HCT116 (cell line): ENCODE measurements at regions not wholly inside any gene's neighbourhood (a gene's known extent, or its start where the extent isn't known, plus 50 kb on each side); places are given as distances from the start of the nearest gene placed in this dataset.

ENCODE experiments used
- ATAC-seq: fragments of 200-7000 bp; cut with Tn5 transposase; 2 replicates; pipeline ENCODE4 v1.9.1; 2020; ENCODE audit warnings: mild to moderate bottlenecking, moderate library complexity
- BruUV-seq: library from RNA; stranded (reverse); fragments of 400-500 nt; replicated peaks from 2 replicates; lab custom pipeline; 2021; lab: Mats Ljungman, UMichigan
- CTCF ChIA-PET: fragments of 300-600 bp; sonication (Branson Sonifier 250); formaldehyde crosslinking; loops from one replicate; lab custom pipeline; 2021; ENCODE audit warnings: antibody characterized with exemption; lab: Charles Lee
- POLR2A ChIA-PET: fragments of 300-600, 350-600 bp; sonication (Branson Sonifier 250); formaldehyde crosslinking; loops from one replicate; lab custom pipeline; 2021; ENCODE audit warnings: antibody characterized with exemption; lab: Charles Lee
- RAD21 ChIA-PET, 2 experiments: fragments of 300-600 bp; sonication (Branson Sonifier 250); formaldehyde crosslinking; loops; one replicate each; lab custom pipeline; 2023; ENCODE audit warnings: low total read pairs in 2 of 2; ENCODE audit not compliant: uncharacterized antibody in 2 of 2, unreplicated experiment in 2 of 2, low non-redundant PET in 1 of 2; lab: Charles Lee
- DNase-seq: peaks from one replicate; pipeline ENCODE4 v3.0.0-alpha.2; 2010; ENCODE audit warnings: low read depth, low spot score
- H2AFZ ChIP-seq: fragments of 200-600 bp; shearing (Covaris generic), sonication (generic); 2 replicates; pipeline ENCODE4 v1.6.1; 2017; ENCODE audit warnings: low read depth, mixed run types, mixed read lengths, antibody characterized with exemption, low read length; ENCODE audit not compliant: poor library complexity, severe bottlenecking
- H3K27ac ChIP-seq: 2 replicates; pipeline ENCODE4 v1.5.1; 2012; ENCODE audit warnings: low read depth, low read length
- H3K27me3 ChIP-seq: fragments of 200-600 bp; sonication (generic); 2 replicates; pipeline ENCODE4 v1.6.1; 2016; ENCODE audit warnings: mixed run types, low read length, mixed read lengths; ENCODE audit not compliant: insufficient read depth
- H3K36me3 ChIP-seq, 2 experiments: fragments of 200-500 bp in 1 of 2; fragments of 200-600 bp in 1 of 2; sonication (Bioruptor generic) in 1 of 2; sonication (generic) in 1 of 2; 2 replicates each; pipeline versions ENCODE4 v1.5.1 to v1.6.1; 2014 to 2016; ENCODE audit warnings: low read length in 2 of 2, inconsistent platforms in 1 of 2, mixed read lengths in 1 of 2, mixed run types in 1 of 2; ENCODE audit not compliant: insufficient read depth in 2 of 2, control insufficient read depth in 1 of 2
- H3K4me1 ChIP-seq, 2 experiments: fragments of 200-600 bp in 1 of 2; sonication (generic) in 1 of 2; 2 replicates each; pipeline versions ENCODE4 v1.5.1 to v1.6.1; 2012 to 2017; ENCODE audit warnings: low read length in 2 of 2, inconsistent platforms in 1 of 2, mild to moderate bottlenecking in 1 of 2, mixed read lengths in 1 of 2, mixed run types in 1 of 2, moderate library complexity in 1 of 2; ENCODE audit not compliant: insufficient read depth in 2 of 2, control insufficient read depth in 1 of 2
- H3K4me2 ChIP-seq: fragments of 200-600 bp; sonication (generic); 2 replicates; pipeline ENCODE4 v1.6.1; 2017; ENCODE audit warnings: mixed run types, low read length, mixed read lengths
- H3K4me3 ChIP-seq, 2 experiments: fragments of 200-600 bp in 1 of 2; sonication (generic) in 1 of 2; replicated peaks in 1 of 2; 2 replicates each; pipeline ENCODE4 v1.5.1; 2011 to 2016; ENCODE audit warnings: low read length in 2 of 2, control low read depth in 1 of 2, low read depth in 1 of 2, mild to moderate bottlenecking in 1 of 2, mixed read lengths in 1 of 2, mixed run types in 1 of 2
- H3K79me2 ChIP-seq: fragments of 200-600 bp; sonication (generic); 2 replicates; pipeline ENCODE4 v1.6.1; 2017; ENCODE audit warnings: mild to moderate bottlenecking, mixed run types, low read length, moderate library complexity, mixed read lengths; ENCODE audit not compliant: insufficient read depth
- H3K9ac ChIP-seq: fragments of 200-600 bp; sonication (generic); 2 replicates; pipeline ENCODE4 v1.6.1; 2016; ENCODE audit warnings: low read length, mixed read lengths
- H3K9me2 ChIP-seq: fragments of 200-600 bp; sonication (generic), shearing (Covaris generic); 2 replicates; pipeline ENCODE4 v1.6.1; 2017; ENCODE audit warnings: mixed run types, mild to moderate bottlenecking, moderate library complexity; ENCODE audit not compliant: insufficient read depth
- H3K9me3 ChIP-seq, 2 experiments: fragments of 200-500 bp in 1 of 2; fragments of 200-600 bp in 1 of 2; sonication (Bioruptor generic) in 1 of 2; sonication (generic) in 1 of 2; 2 replicates each; pipeline ENCODE4 v1.6.1; 2014 to 2017; ENCODE audit warnings: low read length in 2 of 2, mixed read lengths in 2 of 2, inconsistent platforms in 1 of 2, low read depth in 1 of 2, mild to moderate bottlenecking in 1 of 2, mixed run types in 1 of 2, moderate library complexity in 1 of 2; ENCODE audit not compliant: control insufficient read depth in 1 of 2, insufficient read depth in 1 of 2
- H4K20me1 ChIP-seq: fragments of 200-600 bp; sonication (generic), shearing (Covaris generic); 2 replicates; pipeline ENCODE4 v1.6.1; 2017; ENCODE audit warnings: mixed run types, mild to moderate bottlenecking, moderate library complexity; ENCODE audit not compliant: insufficient read depth
- ATF3 ChIP-seq: IDR thresholded peaks from 2 replicates; pipeline ENCODE4 v1.6.1; 2012
- CBX3 ChIP-seq: IDR thresholded peaks from 2 replicates; pipeline ENCODE4 v1.6.1; 2012; ENCODE audit warnings: low read depth
- CEBPB ChIP-seq: IDR thresholded peaks from 2 replicates; pipeline ENCODE4 v1.6.1; 2012; ENCODE audit warnings: low read depth
- EGR1 ChIP-seq: IDR thresholded peaks from 2 replicates; pipeline ENCODE4 v1.6.1; 2012; ENCODE audit warnings: low read depth
- ELF1 ChIP-seq: IDR thresholded peaks from 2 replicates; pipeline ENCODE4 v1.6.1; 2012; ENCODE audit warnings: low read depth, borderline replicate concordance
- EZH2 ChIP-seq: fragments of 200-600 bp; sonication (generic); IDR thresholded peaks from 2 replicates; pipeline ENCODE4 v1.6.1; 2017; ENCODE audit warnings: antibody characterized with exemption, mixed run types
- EZH2phosphoT487 ChIP-seq: fragments of 200-600 bp; IDR thresholded peaks from 2 replicates; pipeline ENCODE4 v1.6.1; 2018; ENCODE audit warnings: antibody characterized with exemption, borderline replicate concordance
- FOSL1 ChIP-seq: IDR thresholded peaks from 2 replicates; pipeline ENCODE4 v1.6.1; 2012; ENCODE audit warnings: low read depth
- JUND ChIP-seq: IDR thresholded peaks from 2 replicates; pipeline ENCODE4 v1.6.1; 2012
- MAX ChIP-seq: IDR thresholded peaks from 2 replicates; pipeline ENCODE4 v1.6.1; 2012
- POLR2A ChIP-seq: IDR thresholded peaks from 2 replicates; pipeline ENCODE4 v1.7.0; 2011; ENCODE audit warnings: borderline replicate concordance; ENCODE audit not compliant: insufficient read depth, insufficient read length; ENCODE audit errors: extremely low read depth
- POLR2AphosphoS5 ChIP-seq: IDR thresholded peaks from 2 replicates; pipeline ENCODE4 v1.6.1; 2011; ENCODE audit warnings: mild to moderate bottlenecking, low read depth, low read length, moderate library complexity
- RAD21 ChIP-seq: IDR thresholded peaks from 2 replicates; pipeline ENCODE4 v1.6.1; 2012; ENCODE audit warnings: low read depth, mild to moderate bottlenecking
- SIN3A ChIP-seq: IDR thresholded peaks from 2 replicates; pipeline ENCODE4 v1.6.1; 2012; ENCODE audit warnings: low read depth
- YY1 ChIP-seq: IDR thresholded peaks from 2 replicates; pipeline ENCODE4 v1.6.1; 2011; ENCODE audit warnings: low read length, low read depth, moderate library complexity, mild to moderate bottlenecking; ENCODE audit not compliant: insufficient replicate concordance; ENCODE audit errors: extremely low read depth
- ZNF274 ChIP-seq: fragments of 200-500 bp; sonication (Bioruptor generic); IDR thresholded peaks from 2 replicates; pipeline ENCODE4 v1.6.1; 2014; ENCODE audit warnings: mild to moderate bottlenecking, low read depth, low read length, inconsistent platforms
- intact Hi-C: fragments of 100-400 bp; cut with micrococcal nuclease; formaldehyde crosslinking; loops from 2 replicates; pipeline ENCODE4 v1.10.0; 2022
- TF ChIP-seq, protein P1 (sequence below): IDR thresholded peaks from 2 replicates; pipeline ENCODE4 v1.6.1; 2011; ENCODE audit warnings: mild to moderate bottlenecking, low read length, moderate library complexity; ENCODE audit not compliant: insufficient replicate concordance; ENCODE audit errors: extremely low read depth
- TF ChIP-seq, protein P2 (sequence below), 3 experiments: fragments of 200-600 bp in 1 of 3; sonication (generic) in 1 of 3; IDR thresholded peaks in 2 of 3; conservative IDR thresholded peaks in 1 of 3; 2 replicates each; pipeline ENCODE4 v1.5.1; 2012 to 2017; ENCODE audit warnings: low read depth in 2 of 3, low read length in 2 of 3, antibody characterized with exemption in 1 of 3, borderline replicate concordance in 1 of 3, control low read depth in 1 of 3, mild to moderate bottlenecking in 1 of 3, mixed read lengths in 1 of 3, mixed run types in 1 of 3, moderate library complexity in 1 of 3; ENCODE audit not compliant: insufficient read depth in 1 of 3
- TF ChIP-seq, protein P3 (sequence below): IDR thresholded peaks from 2 replicates; pipeline ENCODE4 v1.6.1; 2012; ENCODE audit warnings: low read depth

DNA sequence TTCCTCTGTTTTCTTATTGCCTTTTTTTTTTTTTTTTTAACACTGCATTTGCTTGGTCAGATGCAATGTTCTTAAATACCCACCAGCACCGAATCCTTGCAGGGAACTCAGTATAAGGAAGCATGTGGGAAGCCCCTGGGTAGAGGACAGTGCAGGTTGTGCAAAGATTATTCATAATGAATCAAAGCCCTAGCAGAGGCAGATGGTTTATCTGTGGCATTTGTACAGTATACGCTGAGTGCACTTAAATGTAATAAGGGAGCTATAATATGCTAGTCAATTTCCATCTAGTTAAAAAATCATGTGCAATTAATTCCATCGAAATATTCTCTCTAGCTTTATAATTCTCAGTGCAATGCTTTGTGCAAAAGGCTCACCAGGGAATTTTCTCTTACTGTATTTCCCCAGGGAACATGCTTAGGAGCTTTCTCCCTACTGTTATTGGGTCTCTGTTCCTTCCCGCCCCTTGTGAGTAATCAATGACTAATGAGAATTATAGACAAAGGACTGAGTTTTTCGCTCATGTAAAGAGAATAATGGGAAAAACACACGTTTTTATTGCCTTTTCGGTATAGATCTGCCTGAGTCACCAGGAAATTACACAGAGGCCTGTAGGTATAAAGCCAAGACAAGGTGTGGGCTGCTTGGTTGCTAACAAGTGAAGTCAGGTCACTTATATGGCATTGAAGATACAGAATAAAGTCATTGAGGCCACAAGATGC is 1214.3 kb upstream of the TMEM132C start:
- Histone ChIP-seq H3K27me3 (no peaks in the 10 kb centered on the region), H3K9me2 (no peaks in the 10 kb centered on the region), H3K4me1 (peaks cover 31 to 57% of the 10 kb centered on the region in 2 experiments), H3K79me2 (0 out of 2 replicates have a peak, but pooled peaks cover 5% of the 10 kb centered on the region), H3K4me3 (peak overlapping the region in 1 of 2 experiments; percentile 32; a peak in 2 of 4 replicates), H3K36me3 (0 out of 4 replicates have a peak, but pooled peaks cover 0 to 4% of the 10 kb centered on the region in 2 experiments), H2AFZ (no peak overlapping the region), H3K9me3 (peaks cover 0 to 11% of the 10 kb centered on the region in 2 experiments; a peak in 1 of 4 replicates), H3K9ac (peak overlapping the region; percentile 59), H3K4me2 (peak overlapping the region; percentile 82), H4K20me1 (no peaks in the 10 kb centered on the region), H3K27ac (peak overlapping the region; percentile 60)
- ChIA-PET POLR2A (no interaction called here), RAD21 (no interaction called here), CTCF (interaction anchor here (1.5 kb wide), 1 partner anchor 56 kb away, joined by 8 read pairs; no protein-coding TSS in a partner anchor)
- DNase-seq: peak; percentile 94
- ATAC-seq: peak; percentile 89
- no TSS peak for BruUV-seq
- intact Hi-C loops: no loop called here
- TF ChIP-seq, protein P1, sequence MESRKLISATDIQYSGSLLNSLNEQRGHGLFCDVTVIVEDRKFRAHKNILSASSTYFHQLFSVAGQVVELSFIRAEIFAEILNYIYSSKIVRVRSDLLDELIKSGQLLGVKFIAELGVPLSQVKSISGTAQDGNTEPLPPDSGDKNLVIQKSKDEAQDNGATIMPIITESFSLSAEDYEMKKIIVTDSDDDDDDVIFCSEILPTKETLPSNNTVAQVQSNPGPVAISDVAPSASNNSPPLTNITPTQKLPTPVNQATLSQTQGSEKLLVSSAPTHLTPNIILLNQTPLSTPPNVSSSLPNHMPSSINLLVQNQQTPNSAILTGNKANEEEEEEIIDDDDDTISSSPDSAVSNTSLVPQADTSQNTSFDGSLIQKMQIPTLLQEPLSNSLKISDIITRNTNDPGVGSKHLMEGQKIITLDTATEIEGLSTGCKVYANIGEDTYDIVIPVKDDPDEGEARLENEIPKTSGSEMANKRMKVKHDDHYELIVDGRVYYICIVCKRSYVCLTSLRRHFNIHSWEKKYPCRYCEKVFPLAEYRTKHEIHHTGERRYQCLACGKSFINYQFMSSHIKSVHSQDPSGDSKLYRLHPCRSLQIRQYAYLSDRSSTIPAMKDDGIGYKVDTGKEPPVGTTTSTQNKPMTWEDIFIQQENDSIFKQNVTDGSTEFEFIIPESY: no peak
- TF ChIP-seq POLR2AphosphoS5 (peak; percentile 40; the same call in 1 of the 2 replicates), CBX3 (peak; percentile 86), RAD21 (peak; percentile 18; the same call in 1 of the 2 replicates), EZH2 (no peak), FOSL1 (peak; percentile 99), ATF3 (no peak), EGR1 (peak; percentile 42; the same call in 1 of the 2 replicates), YY1 (no peak), ELF1 (no peak), ZNF274 (no peak), MAX (peak; percentile 61), SIN3A (peak; percentile 73; the same call in 1 of the 2 replicates), POLR2A (no peak), CEBPB (peak; percentile 86), JUND (peak; percentile 97), EZH2phosphoT487 (no peak)
- TF ChIP-seq, protein P2, sequence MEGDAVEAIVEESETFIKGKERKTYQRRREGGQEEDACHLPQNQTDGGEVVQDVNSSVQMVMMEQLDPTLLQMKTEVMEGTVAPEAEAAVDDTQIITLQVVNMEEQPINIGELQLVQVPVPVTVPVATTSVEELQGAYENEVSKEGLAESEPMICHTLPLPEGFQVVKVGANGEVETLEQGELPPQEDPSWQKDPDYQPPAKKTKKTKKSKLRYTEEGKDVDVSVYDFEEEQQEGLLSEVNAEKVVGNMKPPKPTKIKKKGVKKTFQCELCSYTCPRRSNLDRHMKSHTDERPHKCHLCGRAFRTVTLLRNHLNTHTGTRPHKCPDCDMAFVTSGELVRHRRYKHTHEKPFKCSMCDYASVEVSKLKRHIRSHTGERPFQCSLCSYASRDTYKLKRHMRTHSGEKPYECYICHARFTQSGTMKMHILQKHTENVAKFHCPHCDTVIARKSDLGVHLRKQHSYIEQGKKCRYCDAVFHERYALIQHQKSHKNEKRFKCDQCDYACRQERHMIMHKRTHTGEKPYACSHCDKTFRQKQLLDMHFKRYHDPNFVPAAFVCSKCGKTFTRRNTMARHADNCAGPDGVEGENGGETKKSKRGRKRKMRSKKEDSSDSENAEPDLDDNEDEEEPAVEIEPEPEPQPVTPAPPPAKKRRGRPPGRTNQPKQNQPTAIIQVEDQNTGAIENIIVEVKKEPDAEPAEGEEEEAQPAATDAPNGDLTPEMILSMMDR (IDR thresholded peaks at IDR 0.05 in 2 of 3, conservative IDR thresholded peaks at IDR 0.05 in 1 of 3; ENCODE audit: borderline replicate concordance in 1 of 3, insufficient read depth in 1 of 3, low read depth in 2 of 3, low read length in 2 of 3): no peak
- TF ChIP-seq, protein P3, sequence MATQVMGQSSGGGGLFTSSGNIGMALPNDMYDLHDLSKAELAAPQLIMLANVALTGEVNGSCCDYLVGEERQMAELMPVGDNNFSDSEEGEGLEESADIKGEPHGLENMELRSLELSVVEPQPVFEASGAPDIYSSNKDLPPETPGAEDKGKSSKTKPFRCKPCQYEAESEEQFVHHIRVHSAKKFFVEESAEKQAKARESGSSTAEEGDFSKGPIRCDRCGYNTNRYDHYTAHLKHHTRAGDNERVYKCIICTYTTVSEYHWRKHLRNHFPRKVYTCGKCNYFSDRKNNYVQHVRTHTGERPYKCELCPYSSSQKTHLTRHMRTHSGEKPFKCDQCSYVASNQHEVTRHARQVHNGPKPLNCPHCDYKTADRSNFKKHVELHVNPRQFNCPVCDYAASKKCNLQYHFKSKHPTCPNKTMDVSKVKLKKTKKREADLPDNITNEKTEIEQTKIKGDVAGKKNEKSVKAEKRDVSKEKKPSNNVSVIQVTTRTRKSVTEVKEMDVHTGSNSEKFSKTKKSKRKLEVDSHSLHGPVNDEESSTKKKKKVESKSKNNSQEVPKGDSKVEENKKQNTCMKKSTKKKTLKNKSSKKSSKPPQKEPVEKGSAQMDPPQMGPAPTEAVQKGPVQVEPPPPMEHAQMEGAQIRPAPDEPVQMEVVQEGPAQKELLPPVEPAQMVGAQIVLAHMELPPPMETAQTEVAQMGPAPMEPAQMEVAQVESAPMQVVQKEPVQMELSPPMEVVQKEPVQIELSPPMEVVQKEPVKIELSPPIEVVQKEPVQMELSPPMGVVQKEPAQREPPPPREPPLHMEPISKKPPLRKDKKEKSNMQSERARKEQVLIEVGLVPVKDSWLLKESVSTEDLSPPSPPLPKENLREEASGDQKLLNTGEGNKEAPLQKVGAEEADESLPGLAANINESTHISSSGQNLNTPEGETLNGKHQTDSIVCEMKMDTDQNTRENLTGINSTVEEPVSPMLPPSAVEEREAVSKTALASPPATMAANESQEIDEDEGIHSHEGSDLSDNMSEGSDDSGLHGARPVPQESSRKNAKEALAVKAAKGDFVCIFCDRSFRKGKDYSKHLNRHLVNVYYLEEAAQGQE: no peak
